Mesothelial cell of epicardium (in vitro differentiated cells): ENCODE measurements at regions not wholly inside any gene's neighbourhood (a gene's known extent, or its start where the extent isn't known, plus 50 kb on each side); places are given as distances from the start of the nearest gene placed in this dataset.

Experiments
- DNase-seq, 2 experiments: peaks; one replicate each; pipeline ENCODE4 v3.0.0; 2021; ENCODE audit warnings: low spot score in 2 of 2; ENCODE audit not compliant: unreplicated experiment in 2 of 2
- H3K27ac Mint-ChIP-seq: 2 replicates; pipeline ENCODE4 v1.8.0; 2021; ENCODE audit warnings: mixed read lengths
- H3K27me3 Mint-ChIP-seq: 2 replicates; pipeline ENCODE4 v1.8.0; 2021; ENCODE audit warnings: low read depth, mixed read lengths
- H3K36me3 Mint-ChIP-seq: 2 replicates; pipeline ENCODE4 v1.8.0; 2021; ENCODE audit warnings: mixed read lengths
- H3K4me1 Mint-ChIP-seq: 2 replicates; pipeline ENCODE4 v1.8.0; 2021; ENCODE audit warnings: mixed read lengths
- H3K4me3 Mint-ChIP-seq: 2 replicates; pipeline ENCODE4 v1.8.0; 2021; ENCODE audit warnings: mild to moderate bottlenecking, moderate library complexity, mixed read lengths
- H3K9me3 Mint-ChIP-seq: 2 replicates; pipeline ENCODE4 v1.8.0; 2021; ENCODE audit warnings: mixed read lengths
- CTCF ChIP-seq: fragments of 200-600 bp; sonication (generic); IDR thresholded peaks from one replicate; pipeline ENCODE4 v1.5.0; 2021; ENCODE audit warnings: antibody characterized with exemption; ENCODE audit not compliant: unreplicated experiment

GRCh38 chr7:41586931-41587640 is 115.8 kb downstream of the INHBA start:
- Mint-ChIP-seq H3K36me3 (no peaks in the 10 kb centered on the region), H3K27ac (no peak overlapping the region), H3K27me3 (no peaks in the 10 kb centered on the region), H3K4me1 (peaks cover 10% of the 10 kb centered on the region), H3K4me3 (no peak overlapping the region), H3K9me3 (peaks cover 16% of the 10 kb centered on the region)
- no peak for TF ChIP-seq CTCF
- no peak for DNase-seq

- Mint-ChIP-seq H3K4me1 (peaks cover 12% of the 10 kb centered on the region), H3K36me3 (no peaks in the 10 kb centered on the region), H3K9me3 (peaks cover 16% of the 10 kb centered on the region), H3K27me3 (no peaks in the 10 kb centered on the region), H3K27ac (no peak overlapping the region), H3K4me3 (no peak overlapping the region)
- TF ChIP-seq CTCF = no peak
- DNase-seq = no peak
These were observed 118.1 kb downstream of the INHBA start for GRCh38 chr7:41584746-41585145.

- Mint-ChIP-seq H3K36me3 (no peaks in the 10 kb centered on the region), H3K27ac (no peak overlapping the region), H3K4me1 (peaks cover 12% of the 10 kb centered on the region), H3K27me3 (peaks cover 2% of the 10 kb centered on the region), H3K9me3 (peaks cover 16% of the 10 kb centered on the region), H3K4me3 (no peak overlapping the region)
- no peak for DNase-seq
- TF ChIP-seq CTCF = no peak
These were observed 120.8 kb downstream of the INHBA start for GRCh38 chr7:41582116-41582515.

- Mint-ChIP-seq H3K36me3 (no peaks in the 10 kb centered on the region), H3K27ac (no peak overlapping the region), H3K27me3 (peaks cover 2% of the 10 kb centered on the region), H3K9me3 (peaks cover 18% of the 10 kb centered on the region), H3K4me1 (peaks cover 17% of the 10 kb centered on the region), H3K4me3 (no peak overlapping the region)
- no peak for DNase-seq
- TF ChIP-seq CTCF = no peak
These were observed 121.8 kb downstream of the INHBA start for GRCh38 chr7:41581041-41581440.

- peaks cover 20% of the 10 kb centered on the region for H3K9me3 Mint-ChIP-seq
- TF ChIP-seq CTCF = no peak
- H3K27ac Mint-ChIP-seq = no peak overlapping the region
- H3K4me1 Mint-ChIP-seq = peaks cover 17% of the 10 kb centered on the region
- H3K27me3 Mint-ChIP-seq = peaks cover 2% of the 10 kb centered on the region
- no peak overlapping the region for H3K4me3 Mint-ChIP-seq
- no peaks in the 10 kb centered on the region for H3K36me3 Mint-ChIP-seq
- no peak for DNase-seq
These were observed 122.6 kb downstream of the INHBA start for GRCh38 chr7:41579961-41580935.
